GM12873 (cell line): ENCODE measurements at regions not wholly inside any gene's neighbourhood (a gene's known extent, or its start where the extent isn't known, plus 50 kb on each side); places are given as distances from the start of the nearest gene placed in this dataset.

ENCODE experiments used
- CTCF ChIP-seq: IDR thresholded peaks from 2 replicates; pipeline ENCODE4 v1.5.1; 2012; ENCODE audit warnings: low read depth, mild to moderate bottlenecking, moderate library complexity, low read length, control low read depth; ENCODE audit not compliant: insufficient read depth; ENCODE audit errors: missing control alignments

GRCh38 chr2:226317970-226318369, 481.6 kb downstream of the IRS1 start:
- no peak for TF ChIP-seq CTCF

DNA sequence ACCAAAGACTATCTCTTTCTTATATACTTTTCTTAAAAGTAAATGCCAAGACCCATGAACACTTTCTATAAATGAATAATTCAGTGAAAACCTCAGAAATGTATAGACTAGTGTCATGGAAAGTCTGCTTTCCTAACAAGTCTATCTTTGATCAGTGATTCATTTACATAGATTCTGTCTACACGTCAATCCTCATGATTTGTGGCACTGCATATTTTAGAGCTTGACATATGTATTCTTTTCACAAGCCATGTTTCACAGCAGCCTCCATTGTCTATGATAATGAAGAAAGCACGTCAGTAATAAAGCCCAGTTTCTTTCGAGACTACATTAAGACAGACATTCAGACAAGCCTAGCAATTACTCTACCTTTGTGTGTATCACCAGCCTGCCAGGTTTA, 486.6 kb downstream of the IRS1 start:
- no peak for TF ChIP-seq CTCF

GRCh38 chr2:226312155-226312554, 487.5 kb downstream of the IRS1 start:
- TF ChIP-seq CTCF: no peak

DNA sequence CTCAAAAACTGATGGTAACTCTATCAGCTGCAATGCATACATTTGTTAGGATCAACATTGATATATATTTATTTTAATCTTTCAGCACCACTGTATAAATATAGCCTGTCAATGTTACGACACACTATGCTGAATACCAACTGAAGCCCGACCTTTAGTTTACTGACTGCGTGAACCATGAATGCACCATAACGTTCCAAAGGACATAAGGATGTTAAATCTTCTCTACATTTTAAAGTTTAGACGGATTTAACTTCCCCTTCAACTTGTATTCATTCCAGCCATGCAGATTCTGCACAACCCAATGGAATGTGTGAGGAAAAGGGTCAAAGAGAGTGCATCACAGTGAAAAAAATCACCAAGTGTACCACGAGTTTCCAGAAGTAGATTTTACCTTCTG, 489.5 kb downstream of the IRS1 start:
- no peak for TF ChIP-seq CTCF

GRCh38 chr2:226308986-226309385, 490.6 kb downstream of the IRS1 start:
- TF ChIP-seq CTCF: no peak

GRCh38 chr2:226308323-226308680, 491.3 kb downstream of the IRS1 start:
- no peak for TF ChIP-seq CTCF

DNA sequence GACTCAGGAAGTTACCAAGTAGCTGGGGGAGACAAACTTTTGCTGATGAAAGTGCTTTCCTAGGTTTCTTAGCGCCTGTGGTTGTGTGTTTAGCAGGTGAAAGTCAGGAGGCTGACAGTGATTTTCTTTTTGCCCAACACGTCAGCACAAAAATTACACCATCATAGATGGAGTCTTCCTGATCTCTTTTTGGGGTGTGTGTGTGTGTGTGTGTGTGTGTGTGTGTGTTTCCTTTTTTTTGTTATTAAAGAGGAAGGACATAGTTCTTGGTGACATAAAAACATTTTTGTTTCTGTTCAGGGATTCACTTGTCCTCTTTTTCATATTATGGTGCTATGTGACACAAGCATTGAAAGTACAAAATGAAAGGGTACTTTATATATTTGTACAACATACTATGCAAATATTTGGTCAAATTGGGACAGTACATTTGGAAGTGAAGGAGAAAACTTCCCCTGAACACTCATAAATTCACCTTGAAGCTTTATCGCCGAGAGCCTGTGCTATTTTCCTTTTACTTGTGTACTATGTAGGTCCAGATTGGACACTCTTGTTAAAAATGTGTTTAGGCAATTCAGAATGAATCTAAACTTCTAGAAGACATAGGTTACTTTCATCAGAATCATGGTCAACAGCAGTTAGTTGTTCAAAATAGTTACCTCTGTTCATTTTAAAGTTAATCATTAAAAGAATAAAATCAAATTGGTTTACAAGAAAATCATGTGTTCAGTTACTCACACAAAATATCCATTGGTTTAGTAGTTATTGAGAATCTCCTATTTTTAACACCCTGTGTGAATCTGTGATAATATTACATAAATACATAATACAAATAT, 491.9 kb downstream of the IRS1 start:
- no peak for TF ChIP-seq CTCF

DNA sequence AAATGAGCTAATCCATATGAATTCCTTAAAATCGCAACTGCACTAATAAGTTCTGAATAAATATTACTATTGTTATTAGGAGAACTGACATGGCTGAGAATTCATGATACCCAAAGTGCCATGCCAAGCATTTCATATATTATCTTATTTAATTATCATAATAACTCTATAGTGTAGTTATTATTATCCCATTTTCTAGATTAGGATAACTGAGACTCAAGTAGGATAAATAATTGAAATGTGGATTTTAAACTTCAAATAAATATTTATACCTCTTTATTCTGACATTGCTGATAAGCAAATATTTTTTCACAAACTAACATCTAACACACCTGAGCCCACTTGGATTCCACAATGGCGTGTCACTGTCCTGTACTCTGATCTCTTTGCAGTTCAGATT, 492.7 kb downstream of the IRS1 start:
- TF ChIP-seq CTCF: no peak
